GM19395 (cell line): ENCODE measurements at regions not wholly inside any gene's neighbourhood (a gene's known extent, or its start where the extent isn't known, plus 50 kb on each side); places are given as distances from the start of the nearest gene placed in this dataset.

Source experiments
- ATAC-seq: cut with Tn5 transposase; IDR thresholded peaks from one replicate; pipeline ENCODE4 v1.9.1; 2021; ENCODE audit warnings: mild to moderate bottlenecking, moderate library complexity; ENCODE audit not compliant: unreplicated experiment

DNA sequence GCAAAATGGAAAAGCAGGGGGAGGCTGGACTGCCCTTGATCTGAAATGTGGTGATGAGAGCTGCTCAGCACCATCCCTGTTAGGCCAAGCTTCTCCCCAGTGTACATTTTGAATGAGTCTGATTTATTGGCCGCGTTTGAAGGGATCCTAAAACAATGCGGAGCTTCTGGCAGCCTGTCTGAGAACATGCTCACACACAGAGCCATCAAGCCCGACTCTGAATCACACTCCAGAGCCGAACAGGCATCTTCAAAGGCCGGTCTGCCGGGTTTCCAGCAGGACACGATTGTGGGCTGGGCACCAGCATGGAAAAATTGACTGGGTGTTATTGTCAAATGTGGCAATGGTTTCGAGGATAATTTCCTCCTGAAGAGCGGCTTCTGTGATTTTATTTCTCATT, 235.9 kb downstream of the TFAP2C start:
- no peak for ATAC-seq

GRCh38 chr20:56867128-56867527, 238.0 kb downstream of the TFAP2C start:
- ATAC-seq = no peak

DNA sequence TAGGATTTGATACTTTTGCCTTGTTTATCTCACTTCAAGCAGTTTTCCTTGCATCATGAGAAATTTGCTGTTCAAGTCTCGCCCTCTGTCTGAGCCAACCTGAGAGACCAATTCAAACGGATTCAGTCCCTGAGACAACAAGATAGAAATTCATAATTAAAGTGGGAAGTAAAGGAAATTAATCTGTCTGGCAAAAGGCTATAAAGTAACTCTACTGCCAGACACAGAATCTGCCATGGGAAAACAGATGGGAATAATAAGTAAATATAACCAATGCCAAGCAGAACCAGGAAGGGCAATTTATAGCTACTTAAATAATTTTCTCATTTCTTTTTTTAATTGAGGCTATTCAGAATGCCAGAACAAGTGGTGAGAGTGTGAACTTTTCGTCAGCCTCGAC, 239.6 kb downstream of the TFAP2C start:
- ATAC-seq = no peak

- ATAC-seq = no peak
These were observed 241.2 kb downstream of the TFAP2C start for GRCh38 chr20:56870271-56870670.

DNA sequence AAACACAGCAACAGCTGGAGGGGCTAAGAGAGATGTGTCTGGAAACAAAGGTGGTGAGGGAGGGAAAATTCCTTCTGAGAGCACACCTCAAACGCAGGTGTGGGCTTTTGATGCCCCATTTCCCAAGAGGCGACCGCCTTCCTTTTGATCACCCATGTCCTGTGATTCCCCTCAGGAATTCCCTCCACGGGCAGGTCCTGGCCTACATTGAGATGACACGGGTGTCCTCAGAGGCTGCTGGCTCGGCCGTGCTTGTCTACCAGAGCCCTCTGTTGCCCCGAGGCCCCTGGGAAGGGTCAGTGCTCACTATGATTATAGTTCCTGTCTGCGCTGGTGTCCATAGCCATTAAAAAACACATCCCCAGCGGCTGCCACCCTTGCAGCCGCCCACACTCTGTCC, 242.6 kb downstream of the TFAP2C start:
- ATAC-seq = no peak

- no peak for ATAC-seq
These were observed 243.7 kb downstream of the TFAP2C start for GRCh38 chr20:56872620-56873458.

DNA sequence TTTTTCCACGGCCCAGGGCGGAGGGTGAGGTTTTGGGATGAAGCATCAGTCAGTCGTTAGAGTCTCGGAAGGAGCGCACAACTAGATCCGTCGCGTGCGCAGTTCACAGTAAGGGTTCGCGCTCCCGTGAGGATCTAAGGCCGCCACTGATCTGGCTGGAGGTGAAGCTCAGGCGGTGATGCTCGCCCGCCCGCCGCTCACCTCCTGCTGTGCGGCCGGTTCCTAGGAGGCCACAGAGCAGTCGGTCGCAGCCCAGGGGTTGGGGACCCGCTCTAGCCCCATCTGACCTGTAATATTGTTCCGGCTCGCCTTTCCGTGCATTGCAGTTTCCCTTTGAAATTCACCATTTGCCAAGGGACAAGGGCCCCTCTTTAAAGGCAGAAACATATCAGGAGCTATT, 244.7 kb downstream of the TFAP2C start:
- no peak for ATAC-seq

- ATAC-seq = no peak
These were observed 246.1 kb downstream of the TFAP2C start for GRCh38 chr20:56875052-56875659.

DNA sequence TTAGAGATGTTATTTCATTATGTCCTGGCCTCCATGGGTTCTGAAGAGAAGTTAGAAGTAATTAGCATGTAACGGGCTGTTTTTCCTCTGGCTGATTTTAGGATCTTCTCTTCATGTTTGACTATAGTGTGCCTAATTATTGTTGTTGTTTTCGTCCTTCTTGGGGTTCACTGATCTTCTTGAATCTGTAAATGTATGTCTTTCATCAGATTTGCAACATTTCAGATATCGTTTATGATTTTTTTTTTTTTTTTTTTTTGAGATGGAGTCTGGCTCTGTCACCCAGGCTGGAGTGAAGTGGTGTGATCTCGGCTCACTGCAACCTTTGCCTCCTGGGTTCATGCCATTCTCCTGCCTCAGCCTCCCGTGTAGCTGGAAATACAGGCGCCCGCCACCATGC, 246.7 kb downstream of the TFAP2C start:
- no peak for ATAC-seq

DNA sequence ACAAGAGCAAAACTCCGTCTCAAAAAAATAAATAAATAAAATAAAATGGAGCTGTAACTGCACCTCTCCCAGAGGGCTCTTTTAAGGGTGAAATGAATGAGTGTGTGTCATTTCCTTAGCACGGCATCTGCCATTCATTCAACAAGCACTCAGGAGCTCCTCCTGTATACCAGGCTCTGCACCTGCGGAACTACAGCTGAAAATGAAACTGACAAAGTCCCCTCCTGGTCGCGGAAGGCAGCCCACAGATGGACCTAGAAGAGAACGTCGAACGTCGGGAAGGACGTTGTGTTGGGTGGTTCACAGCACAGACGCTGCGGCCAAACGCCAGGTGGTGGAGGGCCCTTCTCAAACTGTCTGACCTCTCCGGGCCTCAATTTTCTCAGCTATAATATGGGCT, 256.4 kb downstream of the TFAP2C start:
- ATAC-seq = no peak

DNA sequence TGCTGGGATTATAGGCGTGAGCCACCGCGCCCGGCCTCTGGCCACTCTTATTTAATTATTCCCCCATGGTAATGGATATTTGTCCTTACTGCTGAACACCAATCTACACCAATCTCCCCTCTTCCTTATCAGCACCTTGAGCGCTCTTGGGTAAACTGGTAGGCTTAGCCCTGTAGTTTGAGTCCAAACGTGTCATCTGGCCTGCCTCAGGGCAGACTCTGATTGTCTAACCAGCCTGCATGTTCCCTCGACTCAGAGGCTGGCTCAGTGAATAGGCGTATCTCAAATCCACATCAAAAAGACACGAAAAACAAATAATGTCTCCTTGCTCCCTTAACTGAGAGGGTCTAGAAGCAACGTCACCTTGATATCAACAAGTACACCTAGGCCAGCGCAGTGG, 260.9 kb downstream of the TFAP2C start:
- no peak for ATAC-seq

DNA sequence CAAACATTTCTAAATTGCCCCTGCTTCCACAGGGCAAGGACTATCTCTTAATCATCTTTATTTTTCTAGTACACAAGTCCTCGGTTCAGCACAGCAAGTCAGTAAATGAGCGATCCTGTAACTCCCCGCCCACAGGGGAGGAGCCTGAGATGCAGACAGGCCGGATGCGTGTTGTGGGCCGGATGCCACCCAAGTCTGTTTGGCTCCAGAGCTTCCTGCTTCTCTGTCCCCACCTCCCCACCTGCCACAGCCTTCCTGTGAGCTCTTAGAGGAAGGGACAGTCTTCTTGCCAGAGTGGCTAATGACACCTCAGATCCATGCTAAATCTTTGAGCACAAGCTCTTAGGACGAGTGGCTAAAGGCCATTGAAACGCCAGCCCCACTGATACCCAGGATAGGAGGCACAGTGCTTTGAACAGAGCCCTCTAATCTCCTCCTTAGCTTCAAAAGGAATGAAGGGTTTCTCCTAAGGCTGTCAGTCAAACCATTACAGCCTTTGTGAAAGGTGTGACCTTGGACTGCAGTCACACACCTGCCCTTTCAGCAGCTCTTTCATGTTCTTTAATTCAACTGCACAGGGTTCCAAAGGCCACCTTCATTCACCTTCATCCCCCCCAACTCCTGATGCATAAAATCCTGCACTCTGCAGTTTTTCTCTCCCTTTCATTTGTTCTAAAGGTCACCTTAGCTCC, 264.3 kb downstream of the TFAP2C start:
- no peak for ATAC-seq

GRCh38 chr20:56896447-56896846, 267.3 kb downstream of the TFAP2C start:
- no peak for ATAC-seq

- no peak for ATAC-seq
These were observed 268.3 kb downstream of the TFAP2C start for GRCh38 chr20:56897318-56897957.

GRCh38 chr20:56897958-56898349, 268.8 kb downstream of the TFAP2C start:
- ATAC-seq = no peak

- ATAC-seq = no peak
These were observed 270.4 kb downstream of the TFAP2C start for GRCh38 chr20:56899506-56899905.

DNA sequence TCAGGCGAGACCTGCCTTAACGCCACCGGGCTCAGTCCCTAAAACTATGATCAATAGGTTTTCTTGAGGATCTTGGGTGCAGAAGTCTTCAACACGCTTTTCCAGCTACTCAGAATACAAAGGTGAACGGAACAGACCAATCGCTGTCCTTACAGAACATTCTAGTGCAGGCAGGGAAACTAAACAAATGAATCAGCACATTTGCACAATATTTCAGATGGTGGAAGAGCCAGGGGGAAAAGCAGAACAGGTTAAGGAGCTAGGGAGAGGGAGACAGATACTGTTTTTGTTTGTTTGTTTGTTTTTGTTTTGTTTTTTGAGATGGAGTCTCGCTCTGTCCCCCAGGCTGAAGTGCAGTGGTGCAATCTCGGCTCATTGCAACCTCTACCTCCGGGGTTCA, 271.1 kb downstream of the TFAP2C start:
- ATAC-seq = no peak

GRCh38 chr20:56903421-56903820, 274.3 kb downstream of the TFAP2C start:
- ATAC-seq = no peak

GRCh38 chr20:56903858-56904257, 274.8 kb downstream of the TFAP2C start:
- ATAC-seq = no peak

GRCh38 chr20:56909918-56910714, 281.0 kb downstream of the TFAP2C start:
- no peak for ATAC-seq

DNA sequence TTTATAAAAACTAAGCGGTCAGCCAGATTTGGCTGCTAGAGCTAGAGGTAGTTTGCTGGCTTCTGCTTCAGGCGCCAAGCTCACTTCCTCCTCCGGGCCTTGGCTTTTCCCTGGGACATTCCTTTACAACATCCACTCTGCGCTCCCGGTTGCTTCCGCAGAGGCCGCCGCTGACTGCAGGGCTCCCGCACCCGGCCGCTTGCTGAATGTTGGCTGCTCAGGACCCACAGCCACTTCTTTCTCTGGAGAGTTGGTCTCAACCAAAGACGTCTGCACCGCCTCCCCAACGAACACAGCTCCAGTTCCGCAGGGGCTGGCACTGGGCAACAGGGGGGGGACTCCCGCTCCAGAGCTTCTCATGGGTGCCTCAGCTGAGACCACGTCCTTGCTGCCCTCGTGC, 282.8 kb downstream of the TFAP2C start:
- no peak for ATAC-seq
